CD8-positive, alpha-beta memory T cell (primary cell): ENCODE measurements at regions not wholly inside any gene's neighbourhood (a gene's known extent, or its start where the extent isn't known, plus 50 kb on each side); places are given as distances from the start of the nearest gene placed in this dataset.

Source experiments
- CTCF ChIA-PET: fragments of 350-600 bp; sonication (Branson Sonifier 250); formaldehyde crosslinking; loops from one replicate; lab custom pipeline; 2021; ENCODE audit warnings: antibody characterized with exemption; lab: Charles Lee
- POLR2A ChIA-PET: fragments of 350-600 bp; sonication (Branson Sonifier 250); formaldehyde crosslinking; loops from one replicate; lab custom pipeline; 2021; ENCODE audit warnings: antibody characterized with exemption; lab: Charles Lee
- DNase-seq, 5 donors: peaks; one replicate each; pipeline versions ENCODE4 v3.0.0 to v3.0.0-alpha.2; 2020 to 2022; ENCODE audit warnings: mixed read lengths in 1 of 5
- H3K27ac ChIP-seq: one replicate; pipeline ENCODE4 v1.7.0; 2013; ENCODE audit warnings: low read depth, mild to moderate bottlenecking, low read length, moderate library complexity
- H3K27me3 ChIP-seq: 2 replicates; pipeline ENCODE4 v1.7.0; 2013; ENCODE audit warnings: low read length, mild to moderate bottlenecking; ENCODE audit not compliant: insufficient read depth, poor library complexity, severe bottlenecking
- H3K36me3 ChIP-seq: 2 replicates; pipeline ENCODE4 v1.7.0; 2013; ENCODE audit warnings: mild to moderate bottlenecking, low read length, moderate library complexity; ENCODE audit not compliant: insufficient read depth
- H3K4me1 ChIP-seq: 2 replicates; pipeline ENCODE4 v1.7.0; 2013; ENCODE audit warnings: mild to moderate bottlenecking, low read length, moderate library complexity; ENCODE audit not compliant: insufficient read depth
- H3K4me3 ChIP-seq: 2 replicates; pipeline ENCODE4 v1.7.0; 2013; ENCODE audit warnings: mild to moderate bottlenecking, low read length
- H3K9me3 ChIP-seq: 2 replicates; pipeline ENCODE4 v1.7.0; 2013; ENCODE audit warnings: mild to moderate bottlenecking, low read length
- H3K27ac Mint-ChIP-seq, 8 donors: one replicate each; pipeline ENCODE4 v1.8.0; 2020 to 2021; ENCODE audit warnings: mixed read lengths in 8 of 8, mild to moderate bottlenecking in 6 of 8, inconsistent platforms in 3 of 8, moderate library complexity in 3 of 8
- H3K27me3 Mint-ChIP-seq, 2 donors: one replicate each; pipeline ENCODE4 v1.8.0; 2020 to 2021; ENCODE audit warnings: mixed read lengths in 2 of 2, mild to moderate bottlenecking in 1 of 2, moderate library complexity in 1 of 2
- H3K36me3 Mint-ChIP-seq, 3 donors: one replicate each; pipeline ENCODE4 v1.8.0; 2020 to 2021; ENCODE audit warnings: mixed read lengths in 3 of 3, inconsistent platforms in 1 of 3, mild to moderate bottlenecking in 1 of 3
- H3K4me1 Mint-ChIP-seq, 3 donors: one replicate each; pipeline ENCODE4 v1.8.0; 2020 to 2021; ENCODE audit warnings: mixed read lengths in 3 of 3, inconsistent platforms in 1 of 3, mild to moderate bottlenecking in 1 of 3
- H3K4me3 Mint-ChIP-seq, 7 donors: one replicate each; pipeline ENCODE4 v1.8.0; 2020 to 2021; ENCODE audit warnings: mixed read lengths in 7 of 7, mild to moderate bottlenecking in 6 of 7, moderate library complexity in 4 of 7, inconsistent platforms in 2 of 7
- H3K9me3 Mint-ChIP-seq, 5 donors: one replicate each; pipeline ENCODE4 v1.8.0; 2020 to 2022; ENCODE audit warnings: mixed read lengths in 5 of 5, mild to moderate bottlenecking in 3 of 5, moderate library complexity in 2 of 5, inconsistent platforms in 1 of 5

- POLR2A ChIA-PET = no interaction called here
- CTCF ChIA-PET = no interaction called here
- no peaks in the 10 kb centered on the region for H3K27me3 ChIP-seq
- H3K4me1 ChIP-seq = no peaks in the 10 kb centered on the region
- Mint-ChIP-seq H3K36me3 (peaks cover 0 to 2% (median 0%) of the 10 kb centered on the region in 3 donors), H3K27me3 (peaks cover 6 to 7% of the 10 kb centered on the region in 2 donors), H3K4me1 (no peaks in the 10 kb centered on the region), H3K4me3 (no peak overlapping the region), H3K27ac (peak overlapping the region in 1 of 8 donors; percentile 7), H3K9me3 (no peaks in the 10 kb centered on the region)
- H3K27ac ChIP-seq = no peak overlapping the region
- no peak overlapping the region for H3K4me3 ChIP-seq
- no peak for DNase-seq
- no peaks in the 10 kb centered on the region for H3K36me3 ChIP-seq
- H3K9me3 ChIP-seq = no peaks in the 10 kb centered on the region
Observed at GRCh38 chr4:81898862-81899504, 427.3 kb upstream of the RASGEF1B start.

DNA sequence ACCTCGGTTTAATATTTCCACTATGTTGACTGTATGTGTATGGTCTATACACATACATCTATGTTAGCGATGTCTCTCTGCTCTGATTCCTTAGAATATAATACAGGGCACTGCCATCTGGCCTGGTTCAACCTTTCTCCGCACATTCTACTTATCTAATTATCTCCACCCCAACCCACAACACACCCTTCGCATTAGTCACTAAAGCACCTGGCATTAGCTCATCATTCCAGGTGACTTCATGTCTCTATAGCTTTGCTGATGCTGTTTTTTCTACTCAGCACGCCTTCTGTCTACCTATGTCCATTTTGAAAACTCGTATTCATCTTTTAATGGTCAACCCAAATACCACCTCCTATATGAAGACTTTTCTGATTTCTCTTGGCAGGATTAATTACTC is 425.2 kb upstream of the RASGEF1B start:
- POLR2A ChIA-PET = no interaction called here
- Histone ChIP-seq H3K27me3 (no peaks in the 10 kb centered on the region), H3K9me3 (no peaks in the 10 kb centered on the region), H3K4me3 (no peak overlapping the region), H3K27ac (no peak overlapping the region), H3K36me3 (no peaks in the 10 kb centered on the region), H3K4me1 (no peaks in the 10 kb centered on the region)
- H3K9me3 Mint-ChIP-seq = no peaks in the 10 kb centered on the region
- no peaks in the 10 kb centered on the region for H3K36me3 Mint-ChIP-seq
- no peaks in the 10 kb centered on the region for H3K4me1 Mint-ChIP-seq
- H3K27ac Mint-ChIP-seq = no peak overlapping the region
- DNase-seq = no peak
- CTCF ChIA-PET = no interaction called here
- no peak overlapping the region for H3K4me3 Mint-ChIP-seq
- peaks cover 3 to 8% of the 10 kb centered on the region in 2 donors for H3K27me3 Mint-ChIP-seq

DNA sequence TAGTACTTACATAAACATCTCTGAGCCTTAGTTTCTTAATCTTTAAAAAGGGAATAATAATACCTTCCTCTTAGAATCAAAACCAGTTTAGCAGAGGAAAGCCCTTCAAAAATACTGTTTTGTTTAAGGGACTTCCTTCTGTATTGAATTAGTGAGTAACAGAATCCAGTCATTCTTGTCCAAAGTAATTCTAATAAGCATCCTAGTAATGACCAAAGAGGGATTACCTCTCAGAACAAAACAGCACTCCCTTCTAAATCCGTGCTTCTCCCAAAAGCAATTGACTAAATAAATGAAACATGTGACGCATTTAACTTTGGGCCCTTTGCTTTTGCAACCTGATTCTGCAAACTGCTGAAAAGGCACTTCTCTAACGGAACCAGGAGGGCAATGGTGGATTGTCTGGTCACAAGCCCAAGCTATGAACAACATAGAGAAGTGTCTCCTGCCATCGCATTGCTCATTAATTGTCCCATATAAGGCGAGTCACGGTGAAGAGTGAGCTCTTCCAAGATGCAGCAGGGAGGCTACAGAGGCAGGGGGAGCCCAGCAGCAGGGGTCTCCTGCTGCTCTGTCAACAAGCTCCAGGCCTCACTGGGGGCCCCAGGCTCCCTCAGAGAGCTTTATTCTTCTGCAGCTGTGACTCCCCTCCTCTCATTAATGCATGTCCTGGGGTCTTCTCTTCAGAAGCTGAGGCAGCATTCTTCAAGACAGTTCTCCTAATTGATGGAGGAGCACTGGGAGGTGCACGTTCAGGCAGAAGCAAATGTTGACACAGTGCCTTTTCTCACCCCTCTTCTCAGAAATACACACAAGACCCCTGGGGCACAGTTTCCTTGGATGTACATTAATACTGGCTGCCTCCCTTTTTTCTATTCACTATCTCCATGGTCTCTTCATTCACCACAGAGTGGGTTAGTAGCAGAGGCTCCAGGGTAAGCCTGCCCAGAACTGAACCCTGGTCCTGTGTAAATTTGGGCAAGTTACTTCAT is 419.6 kb upstream of the RASGEF1B start:
- H3K27ac ChIP-seq = no peak overlapping the region
- CTCF ChIA-PET = no interaction called here
- no peaks in the 10 kb centered on the region for H3K36me3 ChIP-seq
- Mint-ChIP-seq H3K36me3 (no peaks in the 10 kb centered on the region), H3K27ac (no peak overlapping the region), H3K4me1 (no peaks in the 10 kb centered on the region), H3K4me3 (no peak overlapping the region), H3K27me3 (peaks cover 12 to 36% of the 10 kb centered on the region in 2 donors), H3K9me3 (no peaks in the 10 kb centered on the region)
- no peaks in the 10 kb centered on the region for H3K4me1 ChIP-seq
- no peaks in the 10 kb centered on the region for H3K27me3 ChIP-seq
- H3K9me3 ChIP-seq = no peaks in the 10 kb centered on the region
- POLR2A ChIA-PET = no interaction called here
- H3K4me3 ChIP-seq = no peak overlapping the region
- no peak for DNase-seq

DNA sequence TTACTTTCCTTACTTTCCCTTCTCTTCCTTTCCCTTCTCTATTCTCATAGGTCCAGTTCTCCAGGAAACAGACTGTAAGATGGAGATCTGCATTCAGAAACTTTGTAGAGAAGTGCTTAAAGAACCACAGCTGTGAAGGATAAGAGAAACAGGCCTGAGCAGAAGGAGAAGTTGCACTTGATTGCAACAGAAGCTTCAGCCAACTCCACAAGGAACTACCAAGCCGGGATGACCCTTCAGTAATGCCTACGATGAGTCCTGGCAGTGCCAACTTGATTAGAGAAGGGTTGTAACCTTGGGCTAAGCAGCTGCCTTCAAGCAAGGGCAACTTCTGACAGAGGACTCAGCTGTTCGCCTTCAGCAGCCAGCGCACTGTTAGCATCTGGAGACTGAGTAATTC is 413.3 kb upstream of the RASGEF1B start:
- peaks cover 6% of the 10 kb centered on the region for H3K4me1 ChIP-seq
- DNase-seq = no peak
- peaks cover 9 to 13% (median 11%) of the 10 kb centered on the region in 3 donors for H3K4me1 Mint-ChIP-seq
- no peaks in the 10 kb centered on the region for H3K36me3 Mint-ChIP-seq
- H3K27ac Mint-ChIP-seq = no peak overlapping the region
- CTCF ChIA-PET = no interaction called here
- no peaks in the 10 kb centered on the region for H3K9me3 Mint-ChIP-seq
- no peak overlapping the region for H3K4me3 ChIP-seq
- H3K36me3 ChIP-seq = no peaks in the 10 kb centered on the region
- H3K27me3 Mint-ChIP-seq = peaks cover 15 to 39% of the 10 kb centered on the region in 2 donors
- no peak overlapping the region for H3K4me3 Mint-ChIP-seq
- POLR2A ChIA-PET = no interaction called here
- H3K27ac ChIP-seq = no peak overlapping the region
- H3K9me3 ChIP-seq = no peaks in the 10 kb centered on the region
- no peaks in the 10 kb centered on the region for H3K27me3 ChIP-seq

- no peaks in the 10 kb centered on the region for H3K36me3 ChIP-seq
- peaks cover 13 to 32% of the 10 kb centered on the region in 2 donors for H3K27me3 Mint-ChIP-seq
- no peak overlapping the region for H3K27ac Mint-ChIP-seq
- H3K9me3 Mint-ChIP-seq = no peaks in the 10 kb centered on the region
- H3K27me3 ChIP-seq = no peaks in the 10 kb centered on the region
- H3K4me1 Mint-ChIP-seq = peaks cover 9 to 13% (median 11%) of the 10 kb centered on the region in 3 donors
- POLR2A ChIA-PET = no interaction called here
- no peak overlapping the region for H3K4me3 ChIP-seq
- no peak for DNase-seq
- H3K9me3 ChIP-seq = no peaks in the 10 kb centered on the region
- peaks cover 6% of the 10 kb centered on the region for H3K4me1 ChIP-seq
- no peak overlapping the region for H3K27ac ChIP-seq
- CTCF ChIA-PET = no interaction called here
- H3K36me3 Mint-ChIP-seq = no peaks in the 10 kb centered on the region
- no peak overlapping the region for H3K4me3 Mint-ChIP-seq
Observed at GRCh38 chr4:81883530-81884450, 412.1 kb upstream of the RASGEF1B start.

- H3K9me3 ChIP-seq = no peaks in the 10 kb centered on the region
- no peak overlapping the region for H3K4me3 ChIP-seq
- CTCF ChIA-PET = no interaction called here
- H3K36me3 ChIP-seq = no peaks in the 10 kb centered on the region
- no peaks in the 10 kb centered on the region for H3K27me3 ChIP-seq
- H3K9me3 Mint-ChIP-seq = no peaks in the 10 kb centered on the region
- no peak overlapping the region for H3K27ac ChIP-seq
- no peak overlapping the region for H3K4me3 Mint-ChIP-seq
- peaks cover 14 to 26% of the 10 kb centered on the region in 2 donors for H3K27me3 Mint-ChIP-seq
- no peak overlapping the region for H3K27ac Mint-ChIP-seq
- POLR2A ChIA-PET = no interaction called here
- DNase-seq = no peak
- peaks cover 9 to 13% (median 11%) of the 10 kb centered on the region in 3 donors for H3K4me1 Mint-ChIP-seq
- peaks cover 6% of the 10 kb centered on the region for H3K4me1 ChIP-seq
- H3K36me3 Mint-ChIP-seq = no peaks in the 10 kb centered on the region
Observed at GRCh38 chr4:81883004-81883403, 411.3 kb upstream of the RASGEF1B start.

GRCh38 chr4:81881855-81882621 is 410.3 kb upstream of the RASGEF1B start:
- H3K4me3 ChIP-seq = no peak overlapping the region
- H3K27ac ChIP-seq = no peak overlapping the region
- Mint-ChIP-seq H3K27ac (peak overlapping the region in 5 of 8 donors; percentile 25 to 63 (median 46)), H3K9me3 (no peaks in the 10 kb centered on the region), H3K4me3 (no peak overlapping the region), H3K4me1 (peaks cover 9 to 13% (median 11%) of the 10 kb centered on the region in 3 donors), H3K36me3 (no peaks in the 10 kb centered on the region), H3K27me3 (peaks cover 13 to 19% of the 10 kb centered on the region in 2 donors)
- no peaks in the 10 kb centered on the region for H3K36me3 ChIP-seq
- DNase-seq = no peak
- ChIA-PET POLR2A (no interaction called here), CTCF (no interaction called here)
- H3K27me3 ChIP-seq = no peaks in the 10 kb centered on the region
- H3K4me1 ChIP-seq = peaks cover 6% of the 10 kb centered on the region
- no peaks in the 10 kb centered on the region for H3K9me3 ChIP-seq
